ENCODE measurements at regions not wholly inside any gene's neighbourhood (a gene's known extent, or its start where the extent isn't known, plus 50 kb on each side); places are given as distances from the start of the nearest gene placed in this dataset.
A peak's percentile ranks its signal among the peaks of the same experiment; 100 is the strongest.

DNA sequence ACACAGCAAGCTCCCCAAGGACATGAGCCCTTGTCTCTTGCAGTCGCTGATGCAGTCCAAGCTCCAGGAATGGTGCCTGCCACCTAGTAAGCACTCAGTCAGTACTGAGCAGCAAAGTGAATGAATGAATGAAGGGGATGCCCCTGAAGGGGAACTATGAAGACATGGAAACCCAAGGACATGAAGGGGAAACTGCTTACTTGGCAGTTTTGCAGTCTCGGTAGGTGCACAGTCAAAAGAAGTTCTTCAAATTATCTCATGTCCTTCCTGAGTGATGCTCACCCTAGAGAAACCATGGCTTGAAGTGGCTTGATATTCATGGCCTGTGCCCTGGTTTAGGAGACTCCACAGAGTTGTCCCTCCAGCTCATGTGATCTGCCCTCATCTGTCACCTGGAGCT, 102.1 kb upstream of the DLX2 start:
- no peak for DNase-seq

- DNase-seq = no peak
These were observed 102.6 kb upstream of the DLX2 start for GRCh38 chr2:172205292-172205691.

DNA sequence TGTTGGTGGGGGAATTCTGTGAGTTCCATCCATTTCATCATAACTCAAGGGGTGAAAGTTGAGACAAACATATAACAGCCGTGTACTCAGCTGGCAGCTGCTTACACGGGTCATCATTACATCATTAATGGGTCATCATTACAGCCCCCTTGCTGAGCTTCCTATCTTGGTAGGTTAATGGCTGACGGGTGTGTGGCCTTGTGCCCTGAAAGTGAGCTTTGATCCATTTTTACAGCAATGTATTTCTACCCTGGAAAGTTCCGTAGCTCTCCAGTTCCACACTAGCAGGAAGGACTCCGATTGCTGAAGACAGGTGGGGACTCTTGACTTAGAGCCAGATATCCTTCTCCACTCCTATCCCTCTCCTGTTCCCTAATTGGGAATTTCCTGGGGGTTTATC, 105.2 kb upstream of the DLX2 start:
- no peak for DNase-seq

DNA sequence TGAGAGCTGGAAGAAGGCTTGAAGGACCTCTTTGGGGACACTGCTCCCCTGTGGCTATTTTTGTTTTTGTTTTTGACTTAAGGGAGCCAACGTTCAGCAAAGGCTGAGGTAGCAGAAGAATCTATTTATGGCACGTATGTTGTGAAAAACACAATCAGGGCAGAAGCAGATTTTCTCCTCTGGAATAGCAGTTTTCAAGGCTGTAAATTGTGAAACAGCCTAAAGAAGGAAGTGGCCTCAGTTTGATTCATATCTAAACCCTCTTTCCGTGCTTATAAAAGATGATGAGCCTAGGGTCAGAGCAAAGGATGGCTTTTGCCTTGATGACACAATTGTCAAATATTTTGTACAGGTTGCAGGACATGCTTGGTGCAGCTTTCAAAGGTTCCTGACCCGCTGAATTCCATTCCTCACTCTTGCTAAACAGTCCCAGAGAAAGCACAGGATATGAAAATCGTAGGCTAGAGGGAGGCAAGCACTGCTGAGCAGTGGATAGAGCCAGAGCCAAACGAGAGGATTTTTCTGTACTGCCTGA, 106.2 kb upstream of the DLX2 start:
- no peak for DNase-seq

DNA sequence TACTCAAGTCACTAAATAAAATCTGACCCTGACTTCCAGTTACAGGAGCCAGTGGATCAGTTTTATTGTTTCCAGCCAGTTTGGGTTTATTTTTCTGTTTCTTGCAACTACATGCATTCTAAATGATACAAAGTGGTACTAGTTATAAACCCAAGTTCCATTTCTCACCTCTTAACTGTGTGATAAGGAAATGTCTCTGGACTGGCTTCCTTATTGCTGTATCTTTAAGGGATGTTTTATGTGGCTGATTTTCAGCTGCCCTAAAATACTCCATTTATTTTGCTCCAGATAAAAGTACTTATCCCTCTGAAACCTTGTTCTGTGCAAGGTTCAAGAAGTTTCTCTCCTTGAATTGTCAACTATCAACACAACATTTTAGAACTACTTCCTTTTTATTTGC, 107.9 kb upstream of the DLX2 start:
- DNase-seq = no peak

DNA sequence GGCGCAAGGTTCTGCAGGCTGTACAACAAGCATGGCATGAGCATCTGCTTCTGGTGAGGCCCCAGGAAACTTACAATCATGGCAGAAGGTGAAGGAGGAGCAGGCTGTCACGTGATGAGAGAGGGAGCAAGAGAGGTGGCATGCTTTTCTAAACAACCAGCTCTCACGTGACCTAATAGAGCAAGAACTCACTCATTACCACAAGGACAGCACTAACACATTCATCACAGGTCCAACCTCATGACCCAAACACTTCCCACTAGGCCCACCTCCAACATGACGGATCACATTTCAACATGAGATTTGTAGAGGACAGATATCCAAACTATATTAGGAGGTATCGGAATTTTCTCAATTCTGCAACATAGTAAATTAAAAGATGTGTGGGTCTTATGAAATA, 108.8 kb upstream of the DLX2 start:
- no peak for DNase-seq

DNA sequence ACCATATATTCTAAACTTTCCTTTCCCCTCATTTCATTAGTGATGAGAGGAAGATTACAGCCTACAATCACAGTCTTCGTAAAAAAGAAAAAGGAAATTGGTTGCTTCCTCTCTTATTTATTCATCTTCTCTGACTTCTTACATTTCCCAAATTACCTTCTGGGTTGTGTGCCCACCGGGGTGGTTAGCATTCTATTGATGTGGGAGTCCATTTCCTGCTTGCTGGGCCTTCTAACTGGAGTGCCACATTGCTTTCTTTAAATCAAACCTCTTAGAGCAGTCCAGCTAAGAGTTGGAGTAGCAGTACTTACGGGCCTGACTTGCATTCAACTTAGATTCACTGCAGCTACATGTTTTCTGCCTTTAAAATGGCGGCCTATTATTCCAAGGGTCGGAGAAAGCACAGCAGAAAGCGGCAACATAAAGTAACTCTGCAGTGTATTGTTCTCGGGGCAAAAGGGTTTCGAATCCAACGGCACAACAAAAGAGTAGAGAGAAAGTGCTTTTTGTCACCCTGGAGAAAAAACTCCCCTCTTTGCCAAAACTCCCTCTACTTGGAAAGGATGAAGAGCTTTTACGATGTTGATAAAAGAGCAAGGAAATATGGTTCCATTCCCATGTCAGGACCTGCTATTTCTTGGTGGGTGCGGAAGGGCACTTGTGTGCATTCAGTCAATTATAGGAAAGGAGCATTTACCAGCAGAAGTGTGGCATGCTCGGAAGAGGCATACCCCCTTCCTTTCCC, 110.6 kb upstream of the DLX2 start:
- DNase-seq = no peak

DNA sequence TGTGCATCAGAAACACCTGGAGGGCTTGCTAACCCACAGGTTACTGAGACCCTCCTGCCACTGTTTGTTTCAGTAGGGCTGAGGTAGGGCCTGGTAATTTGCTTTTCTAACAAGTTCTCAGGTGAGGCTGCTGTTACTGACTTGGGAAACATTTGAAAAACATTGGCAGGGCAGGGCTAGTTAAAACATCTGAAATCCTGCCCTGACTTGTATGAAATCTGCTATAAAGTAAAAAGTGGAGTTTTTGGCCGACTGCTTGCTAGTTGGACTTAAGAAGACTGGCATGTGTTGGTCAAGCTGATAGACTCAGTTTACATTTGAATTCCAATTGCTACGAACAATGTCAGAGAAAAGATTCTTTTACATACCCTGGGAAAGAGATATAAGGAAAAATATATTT, 111.6 kb upstream of the DLX2 start:
- no peak for DNase-seq

DNA sequence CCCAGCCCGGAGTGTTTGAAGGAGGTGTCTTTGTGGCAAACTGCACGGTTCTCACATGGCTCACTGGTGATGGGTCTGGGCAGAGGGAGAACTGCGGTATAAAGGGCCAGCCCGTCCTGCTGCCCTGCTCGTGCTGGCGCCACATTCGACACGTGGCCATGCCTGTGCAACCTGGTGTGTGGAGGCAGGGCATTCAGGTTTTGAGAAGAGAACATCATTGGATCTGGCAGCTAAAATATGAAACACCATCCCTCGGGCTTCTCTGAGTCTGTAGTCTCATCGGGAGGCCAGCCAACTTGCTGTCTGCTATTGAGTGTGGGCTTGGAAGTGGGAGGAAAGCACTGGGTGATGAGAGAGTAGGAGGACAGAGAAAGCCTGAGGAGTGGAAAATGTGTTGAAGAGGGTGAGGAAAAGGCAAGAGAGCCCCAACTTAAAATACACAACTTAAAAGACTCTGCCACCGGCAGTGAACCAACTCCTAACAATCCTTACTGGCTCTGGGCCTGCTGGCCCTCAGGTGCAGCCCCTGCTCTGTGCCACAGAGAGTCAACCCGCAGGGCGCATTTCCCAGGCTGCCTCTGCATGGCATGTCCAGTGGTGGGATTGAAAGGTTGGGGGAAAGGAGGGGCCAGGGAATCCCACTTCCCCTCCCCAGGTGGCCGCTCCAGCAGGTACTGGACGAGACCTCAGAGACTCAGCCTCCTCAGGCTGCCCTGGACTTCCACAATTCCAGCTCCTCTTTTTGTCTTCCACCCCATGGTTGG, 112.7 kb upstream of the DLX2 start:
- DNase-seq = no peak

DNA sequence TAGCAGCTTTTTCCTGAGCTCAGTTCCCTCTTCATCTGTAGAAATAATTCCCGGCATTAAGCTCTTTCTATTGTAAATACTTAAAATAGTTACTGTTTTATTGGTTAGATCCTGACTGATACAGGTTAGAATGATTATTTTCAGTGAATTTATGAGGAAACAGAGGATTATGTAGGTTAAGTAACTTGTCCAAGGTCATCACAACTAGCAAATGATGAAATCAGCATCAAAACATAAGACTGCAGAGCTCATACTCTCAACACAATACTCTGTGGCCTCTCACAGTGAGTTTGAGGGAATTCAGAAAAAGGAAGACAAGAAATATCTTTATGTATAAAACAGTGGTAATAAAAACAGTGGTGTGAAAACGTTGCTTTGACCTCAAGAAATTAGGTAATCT, 113.2 kb upstream of the DLX2 start:
- no peak for DNase-seq

- DNase-seq = no peak
These were observed 113.8 kb upstream of the DLX2 start for GRCh38 chr2:172216477-172216876.

- DNase-seq = peak; percentile 11
These were observed 116.5 kb upstream of the DLX2 start for GRCh38 chr2:172219201-172219600.

DNA sequence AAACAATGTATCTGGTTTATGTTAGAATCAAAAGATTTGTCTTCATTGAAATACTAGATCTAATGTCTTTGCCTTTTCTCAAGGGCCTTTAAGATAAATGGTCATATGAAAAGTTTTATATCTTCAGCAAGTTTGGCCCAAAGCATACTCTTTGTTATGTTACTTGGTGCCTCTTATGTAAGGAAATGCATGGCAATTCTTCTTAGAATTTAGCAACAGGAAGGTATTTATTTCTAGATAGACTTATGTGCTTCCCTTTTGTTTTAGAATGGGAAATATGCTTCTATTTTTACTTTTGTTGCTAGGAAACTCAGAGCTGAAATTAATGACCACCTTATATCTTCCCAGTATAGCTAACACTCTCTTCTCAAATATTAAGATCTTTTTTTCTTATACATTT, 117.4 kb upstream of the DLX2 start:
- DNase-seq = no peak

DNA sequence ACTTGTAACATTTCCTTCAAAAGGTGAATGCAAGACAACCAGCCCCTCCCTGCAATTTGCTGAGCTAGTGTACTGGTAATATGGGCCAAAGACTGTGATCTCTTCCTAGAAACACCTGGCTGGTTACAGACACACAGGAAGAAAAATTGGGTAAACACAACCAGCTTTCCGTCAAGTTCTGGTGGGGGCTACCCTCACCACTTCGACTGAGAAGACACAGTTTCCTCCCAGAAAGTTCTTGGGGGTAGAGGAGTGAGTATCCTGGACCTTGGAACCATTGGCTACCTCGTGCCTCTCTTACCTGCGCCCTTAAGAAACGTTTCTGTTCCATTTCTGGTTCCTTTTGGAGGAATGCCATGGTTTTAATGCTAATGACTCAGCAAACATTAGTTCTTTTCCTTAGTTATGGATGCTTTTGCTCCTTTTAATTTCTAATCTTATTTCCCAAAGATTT, 120.9 kb upstream of the DLX2 start:
- DNase-seq = no peak

GRCh38 chr2:172225786-172226185, 123.1 kb upstream of the DLX2 start:
- DNase-seq = no peak

DNA sequence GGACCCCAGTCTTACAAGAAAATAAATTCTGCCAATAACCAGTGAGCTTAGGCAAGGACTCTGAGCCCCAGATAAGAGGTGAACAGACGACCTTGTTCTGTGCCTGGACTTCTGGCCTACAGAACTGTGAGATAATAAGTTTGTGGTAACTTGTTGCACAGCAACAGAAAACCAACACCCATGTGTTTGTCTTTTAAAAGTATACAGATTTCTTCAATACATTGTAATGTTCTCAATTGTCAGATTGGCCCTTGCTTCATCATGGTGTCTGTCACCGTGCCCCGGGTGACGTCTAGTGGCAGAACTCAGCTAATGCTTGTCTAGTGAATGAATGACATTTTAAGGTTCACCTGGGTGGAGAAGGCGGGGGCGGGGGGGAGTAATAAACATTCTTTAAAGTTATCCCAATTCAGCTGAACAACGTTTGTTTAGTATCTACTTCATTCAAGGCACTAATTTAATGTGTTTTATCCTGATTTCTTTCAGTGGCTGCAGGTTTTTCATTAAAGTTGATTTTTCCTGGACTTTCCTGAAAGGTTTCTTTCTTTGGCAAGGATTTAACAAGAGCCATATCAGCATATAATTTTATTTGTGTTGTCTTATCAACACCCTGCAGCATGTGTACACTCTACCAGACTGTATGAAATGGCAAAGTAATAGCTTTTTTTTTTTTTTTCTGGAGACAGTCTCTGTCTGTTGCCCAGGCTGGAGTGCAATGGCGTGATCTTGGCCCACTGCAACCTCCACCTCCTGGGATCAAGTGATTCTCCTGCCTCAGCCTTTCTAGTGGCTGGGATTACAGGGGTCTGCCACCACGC, 123.8 kb upstream of the DLX2 start:
- DNase-seq = peak; percentile 21

GRCh38 chr2:172227719-172228118, 125.0 kb upstream of the DLX2 start:
- no peak for DNase-seq

GRCh38 chr2:172228177-172228808, 125.6 kb upstream of the DLX2 start:
- DNase-seq = no peak

DNA sequence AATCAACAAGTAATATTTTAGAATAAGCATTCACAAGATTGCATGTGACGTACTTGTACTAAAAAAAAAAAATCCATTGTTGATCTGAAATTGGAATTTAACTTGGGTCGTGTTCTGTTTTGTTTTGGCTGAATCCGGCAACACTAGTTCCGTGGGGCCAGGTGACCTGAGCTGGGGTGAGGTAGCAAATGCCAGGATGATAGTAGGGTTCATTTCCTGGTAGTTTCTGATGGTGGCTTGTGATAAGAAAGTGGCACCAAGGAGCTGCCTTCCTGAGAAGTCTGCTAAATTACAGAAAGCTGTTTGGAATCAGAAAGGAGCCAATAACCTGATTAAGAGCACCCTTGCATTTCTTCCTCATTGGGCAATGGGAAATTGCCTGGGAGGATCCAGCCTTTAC, 126.4 kb upstream of the DLX2 start:
- DNase-seq = no peak

DNA sequence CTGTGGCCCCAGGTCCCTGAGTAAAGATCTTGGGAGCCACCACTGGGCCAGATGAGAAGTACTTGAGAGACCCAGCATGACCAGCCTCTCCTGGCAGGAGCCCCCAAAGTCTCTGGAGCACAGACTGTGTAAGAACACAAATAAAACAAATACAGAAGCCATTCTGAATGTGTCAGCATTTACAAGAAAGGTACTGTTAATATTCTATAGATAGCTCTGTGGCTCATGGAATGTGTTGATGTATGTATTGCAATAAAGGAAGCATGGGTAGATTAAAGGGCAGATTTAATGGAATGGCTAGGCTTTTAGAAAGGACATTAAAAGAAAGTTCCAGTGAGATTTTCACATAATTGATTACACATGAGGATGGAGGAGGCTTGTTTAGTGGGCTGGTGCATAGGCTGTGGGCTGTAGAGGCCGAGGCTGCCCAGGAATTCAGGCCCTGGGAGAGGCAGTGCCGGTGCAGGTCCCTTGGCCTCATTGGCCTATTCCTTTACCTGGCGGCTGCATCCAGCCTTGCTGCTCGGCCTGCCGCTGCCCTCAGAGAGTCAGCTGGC, 127.7 kb upstream of the DLX2 start:
- no peak for DNase-seq

GRCh38 chr2:172230889-172231401, 128.2 kb upstream of the DLX2 start:
- DNase-seq = no peak

DNA sequence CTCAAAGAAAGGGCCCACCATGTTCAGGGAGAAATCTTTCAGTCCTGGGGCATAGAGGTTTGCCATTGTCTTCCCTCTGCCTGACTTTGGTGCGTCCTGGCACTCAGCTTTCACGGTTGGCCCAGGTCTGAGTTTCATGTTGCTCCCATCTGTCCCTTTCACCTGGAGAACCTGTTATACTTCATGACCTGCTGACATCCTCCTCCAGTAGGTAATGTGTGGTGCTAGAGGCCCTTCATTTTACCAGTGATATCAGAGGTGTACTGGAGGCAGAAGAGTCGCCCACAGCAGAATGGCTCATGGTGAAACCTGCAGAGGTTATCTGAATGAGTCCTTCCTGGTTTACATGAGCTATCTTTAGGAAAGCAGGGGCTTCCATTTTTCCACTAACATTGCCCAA, 128.8 kb upstream of the DLX2 start:
- DNase-seq = no peak
